ENCODE measurements at regions not wholly inside any gene's neighbourhood (a gene's known extent, or its start where the extent isn't known, plus 50 kb on each side); places are given as distances from the start of the nearest gene placed in this dataset.

GRCh38 chrX:67338262-67338661 is 205.6 kb upstream of the AR start:
- TF ChIP-seq, protein P1, sequence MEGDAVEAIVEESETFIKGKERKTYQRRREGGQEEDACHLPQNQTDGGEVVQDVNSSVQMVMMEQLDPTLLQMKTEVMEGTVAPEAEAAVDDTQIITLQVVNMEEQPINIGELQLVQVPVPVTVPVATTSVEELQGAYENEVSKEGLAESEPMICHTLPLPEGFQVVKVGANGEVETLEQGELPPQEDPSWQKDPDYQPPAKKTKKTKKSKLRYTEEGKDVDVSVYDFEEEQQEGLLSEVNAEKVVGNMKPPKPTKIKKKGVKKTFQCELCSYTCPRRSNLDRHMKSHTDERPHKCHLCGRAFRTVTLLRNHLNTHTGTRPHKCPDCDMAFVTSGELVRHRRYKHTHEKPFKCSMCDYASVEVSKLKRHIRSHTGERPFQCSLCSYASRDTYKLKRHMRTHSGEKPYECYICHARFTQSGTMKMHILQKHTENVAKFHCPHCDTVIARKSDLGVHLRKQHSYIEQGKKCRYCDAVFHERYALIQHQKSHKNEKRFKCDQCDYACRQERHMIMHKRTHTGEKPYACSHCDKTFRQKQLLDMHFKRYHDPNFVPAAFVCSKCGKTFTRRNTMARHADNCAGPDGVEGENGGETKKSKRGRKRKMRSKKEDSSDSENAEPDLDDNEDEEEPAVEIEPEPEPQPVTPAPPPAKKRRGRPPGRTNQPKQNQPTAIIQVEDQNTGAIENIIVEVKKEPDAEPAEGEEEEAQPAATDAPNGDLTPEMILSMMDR (conservative IDR thresholded peaks at IDR 0.05), result no peak
- TF ChIP-seq ZFX (IDR thresholded peaks at IDR 0.05), result no peak

Data from C4-2B (cell line).